GM12878 (cell line): ENCODE measurements at regions not wholly inside any gene's neighbourhood (a gene's known extent, or its start where the extent isn't known, plus 50 kb on each side); places are given as distances from the start of the nearest gene placed in this dataset.

Source experiments
- ATAC-seq: fragments of 200-7000 bp; cut with Tn5 transposase; 3 replicates; pipeline ENCODE4 v1.9.1; 2020; ENCODE audit warnings: mild to moderate bottlenecking, moderate library complexity
- BruUV-seq: library from RNA; stranded (reverse); fragments of 400-500 nt; replicated peaks from 2 replicates; lab custom pipeline; 2021; lab: Mats Ljungman, UMichigan
- CTCF ChIA-PET: fragments of 300-600 bp; sonication (Branson Sonifier 250); formaldehyde crosslinking; extraction: SDS; loops from one replicate; lab custom pipeline; 2021; ENCODE audit warnings: inconsistent platforms; lab: Yijun Ruan, JAX
- POLR2A ChIA-PET: fragments of 350-600 bp; formaldehyde crosslinking; extraction: SDS; loops from one replicate; lab custom pipeline; 2021; ENCODE audit warnings: inconsistent platforms; lab: Charles Lee
- RAD21 ChIA-PET: fragments of 300-600 bp; sonication (Branson Sonifier 250); formaldehyde crosslinking; loops from one replicate; lab custom pipeline; 2023; ENCODE audit warnings: antibody characterized with exemption; ENCODE audit not compliant: unreplicated experiment; lab: Charles Lee
- SMC1A ChIA-PET: fragments of 300-600 bp; sonication (Branson Sonifier 250); formaldehyde crosslinking; loops from one replicate; lab custom pipeline; 2023; ENCODE audit not compliant: unreplicated experiment, uncharacterized antibody; lab: Charles Lee
- DNase-seq: peaks from one replicate; pipeline ENCODE4 v3.0.0-alpha.2; 2011; ENCODE audit warnings: low read depth, low spot score
- FAIRE-seq: peaks from 3 replicates; lab custom pipeline; 2011; peaks lifted over from hg19 to GRCh38; lab: Jason Lieb, UNC
- H2AFZ ChIP-seq: 2 replicates; pipeline ENCODE4 v1.6.0; 2011; ENCODE audit warnings: low read depth, low read length, control low read depth; ENCODE audit not compliant: control insufficient read depth
- H3K27ac ChIP-seq: 2 replicates; pipeline ENCODE4 v1.5.1; 2011; ENCODE audit warnings: control low read depth; ENCODE audit not compliant: control insufficient read depth, insufficient read depth
- H3K27me3 ChIP-seq, 2 experiments: replicated peaks in 1 of 2; 2 replicates each; pipeline versions ENCODE4 v1.6.0 to v1.6.1; 2011; ENCODE audit warnings: low read length in 1 of 2; ENCODE audit not compliant: control insufficient read depth in 2 of 2, insufficient read depth in 2 of 2
- H3K36me3 ChIP-seq, 2 experiments: 2 replicates each; pipeline ENCODE4 v1.5.1; 2011; ENCODE audit warnings: low read length in 1 of 2; ENCODE audit not compliant: control insufficient read depth in 2 of 2, insufficient read depth in 2 of 2
- H3K4me1 ChIP-seq: 2 replicates; pipeline ENCODE4 v1.6.1; 2011; ENCODE audit warnings: mild to moderate bottlenecking, low read length, moderate library complexity, mixed read lengths; ENCODE audit not compliant: control insufficient read depth, insufficient read depth
- H3K4me2 ChIP-seq: 2 replicates; pipeline ENCODE4 v1.6.0; 2011; ENCODE audit warnings: control low read depth; ENCODE audit not compliant: control insufficient read depth, insufficient read depth
- H3K4me3 ChIP-seq: fragments of 200-600 bp; sonication (generic); 2 replicates; pipeline ENCODE4 v1.5.1; 2016
- H3K79me2 ChIP-seq: 2 replicates; pipeline ENCODE4 v1.6.0; 2011; ENCODE audit warnings: low read length; ENCODE audit not compliant: control insufficient read depth, insufficient read depth
- H3K9ac ChIP-seq: 2 replicates; pipeline ENCODE4 v1.8.0; 2011; ENCODE audit warnings: low read length, control low read depth, mixed read lengths; ENCODE audit not compliant: control insufficient read depth, insufficient read depth
- H3K9me3 ChIP-seq: replicated peaks from 3 replicates; pipeline ENCODE4 v1.5.1; 2011; ENCODE audit warnings: mild to moderate bottlenecking, low read length; ENCODE audit not compliant: control insufficient read depth, insufficient read depth
- H4K20me1 ChIP-seq: 2 replicates; pipeline ENCODE4 v1.6.0; 2011; ENCODE audit not compliant: control insufficient read depth, insufficient read depth
- ATF7 ChIP-seq: fragments of 450-650 bp; IDR thresholded peaks from 2 replicates; pipeline ENCODE4 v1.6.1; 2016; ENCODE audit warnings: low read depth, mild to moderate bottlenecking
- CHD2 ChIP-seq: IDR thresholded peaks from 2 replicates; pipeline ENCODE4 v1.6.1; 2011; ENCODE audit warnings: low read depth, low read length, improper control_type of control experiment, borderline replicate concordance
- EP300 ChIP-seq, 2 experiments: fragments of 150-350 bp in 1 of 2; IDR thresholded peaks; 2 replicates each; pipeline ENCODE4 v1.6.1; 2011 to 2012; ENCODE audit warnings: low read depth in 2 of 2, low read length in 2 of 2, borderline replicate concordance in 1 of 2, improper control_type of control experiment in 1 of 2, inconsistent platforms in 1 of 2; ENCODE audit not compliant: control insufficient read depth in 1 of 2
- MEF2B ChIP-seq: fragments of 450-650 bp; IDR thresholded peaks from 2 replicates; pipeline ENCODE4 v1.6.1; 2018; ENCODE audit warnings: mild to moderate bottlenecking, moderate library complexity; ENCODE audit not compliant: partially characterized antibody, poor library complexity, severe bottlenecking
- MTA3 ChIP-seq: IDR thresholded peaks from 2 replicates; pipeline ENCODE4 v1.6.1; 2012; ENCODE audit warnings: low read length, inconsistent platforms, borderline replicate concordance
- MYB ChIP-seq: fragments of 150-350 bp; IDR thresholded peaks from 2 replicates; pipeline ENCODE4 v1.6.1; 2014; ENCODE audit warnings: mild to moderate bottlenecking, low read depth, low read length, borderline replicate concordance
- STAT1 ChIP-seq: fragments of 450-650 bp; conservative IDR thresholded peaks from 2 replicates; pipeline ENCODE4 v1.6.1; 2014; ENCODE audit warnings: antibody characterized with exemption, mild to moderate bottlenecking
- TARDBP ChIP-seq: IDR thresholded peaks from 2 replicates; pipeline ENCODE4 v1.6.1; 2016; ENCODE audit warnings: borderline replicate concordance
- WGBS: methylation state at CpG from one replicate; pipeline ENCODE4 v1.1.6; 2016; ENCODE audit warnings: low lambda C conversion rate; ENCODE audit not compliant: insufficient replicate concordance, insufficient coverage; ENCODE audit errors: missing lambda C conversion rate; 5-methylcytosine and 5-hydroxymethylcytosine counted together
- in situ Hi-C: fragments of 300-500 bp; cut with MboI; formaldehyde crosslinking; loops from 9 replicates; pipeline ENCODE4 v1.14.3; 2018; ENCODE audit warnings: mixed read lengths
- intact Hi-C: fragments of 100-400 bp; cut with micrococcal nuclease; formaldehyde crosslinking; loops from one replicate; pipeline ENCODE4 v1.14.2; 2022; ENCODE audit not compliant: unreplicated experiment
- TF ChIP-seq, protein P1 (sequence below): IDR thresholded peaks from 2 replicates; pipeline ENCODE4 v1.6.1; 2012; ENCODE audit warnings: improper control_type of control experiment, low read depth, low read length; ENCODE audit not compliant: insufficient replicate concordance
- TF ChIP-seq, protein P2 (sequence below): fragments of 450-650 bp; formaldehyde crosslinking; IDR thresholded peaks from 2 replicates; pipeline ENCODE4 v1.4.0; 2022; ENCODE audit warnings: mild to moderate bottlenecking, moderate library complexity
- TF ChIP-seq, protein P3 (sequence below): fragments of 450-650 bp; IDR thresholded peaks from 2 replicates; pipeline ENCODE4 v1.6.1; 2017; ENCODE audit warnings: low read depth, mild to moderate bottlenecking, moderate library complexity

DNA sequence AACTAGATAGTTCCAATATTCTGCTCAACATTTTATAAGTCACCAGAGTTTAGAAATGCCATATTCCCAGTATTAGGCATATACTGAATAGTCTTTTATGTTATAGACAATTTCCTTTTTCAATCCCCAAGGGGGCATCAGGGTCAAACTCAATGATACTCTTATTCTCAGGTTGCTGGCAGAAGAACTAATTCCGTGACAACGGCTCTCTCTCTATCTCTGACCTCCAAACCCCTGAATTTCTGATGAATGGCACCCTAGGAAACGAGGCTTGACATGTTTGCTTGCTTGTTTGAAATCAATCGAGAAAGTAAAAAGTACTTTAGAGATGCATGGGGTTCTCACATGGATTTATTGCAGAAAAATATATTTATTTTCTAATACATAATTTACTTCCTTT lies 160.1 kb downstream of the CASP12 start:
- no peaks in the 10 kb centered on the region for H3K79me2 ChIP-seq
- no peak overlapping the region for H3K4me2 ChIP-seq
- H3K27ac ChIP-seq = no peak overlapping the region
- H3K4me1 ChIP-seq = no peaks in the 10 kb centered on the region
- intact Hi-C loops (no loop called here), in situ Hi-C loops (no loop called here)
- no peak overlapping the region for H2AFZ ChIP-seq
- ATAC-seq (no peak), DNase-seq (no peak), FAIRE-seq (no peak)
- WGBS = 16% methylated on average over 4 of the region's 4 CpGs
- H3K9me3 ChIP-seq = no peaks in the 10 kb centered on the region
- ChIA-PET RAD21 (no interaction called here), SMC1A (no interaction called here), POLR2A (no interaction called here), CTCF (no interaction called here)
- no peak overlapping the region for H3K9ac ChIP-seq
- TF ChIP-seq, protein P1, sequence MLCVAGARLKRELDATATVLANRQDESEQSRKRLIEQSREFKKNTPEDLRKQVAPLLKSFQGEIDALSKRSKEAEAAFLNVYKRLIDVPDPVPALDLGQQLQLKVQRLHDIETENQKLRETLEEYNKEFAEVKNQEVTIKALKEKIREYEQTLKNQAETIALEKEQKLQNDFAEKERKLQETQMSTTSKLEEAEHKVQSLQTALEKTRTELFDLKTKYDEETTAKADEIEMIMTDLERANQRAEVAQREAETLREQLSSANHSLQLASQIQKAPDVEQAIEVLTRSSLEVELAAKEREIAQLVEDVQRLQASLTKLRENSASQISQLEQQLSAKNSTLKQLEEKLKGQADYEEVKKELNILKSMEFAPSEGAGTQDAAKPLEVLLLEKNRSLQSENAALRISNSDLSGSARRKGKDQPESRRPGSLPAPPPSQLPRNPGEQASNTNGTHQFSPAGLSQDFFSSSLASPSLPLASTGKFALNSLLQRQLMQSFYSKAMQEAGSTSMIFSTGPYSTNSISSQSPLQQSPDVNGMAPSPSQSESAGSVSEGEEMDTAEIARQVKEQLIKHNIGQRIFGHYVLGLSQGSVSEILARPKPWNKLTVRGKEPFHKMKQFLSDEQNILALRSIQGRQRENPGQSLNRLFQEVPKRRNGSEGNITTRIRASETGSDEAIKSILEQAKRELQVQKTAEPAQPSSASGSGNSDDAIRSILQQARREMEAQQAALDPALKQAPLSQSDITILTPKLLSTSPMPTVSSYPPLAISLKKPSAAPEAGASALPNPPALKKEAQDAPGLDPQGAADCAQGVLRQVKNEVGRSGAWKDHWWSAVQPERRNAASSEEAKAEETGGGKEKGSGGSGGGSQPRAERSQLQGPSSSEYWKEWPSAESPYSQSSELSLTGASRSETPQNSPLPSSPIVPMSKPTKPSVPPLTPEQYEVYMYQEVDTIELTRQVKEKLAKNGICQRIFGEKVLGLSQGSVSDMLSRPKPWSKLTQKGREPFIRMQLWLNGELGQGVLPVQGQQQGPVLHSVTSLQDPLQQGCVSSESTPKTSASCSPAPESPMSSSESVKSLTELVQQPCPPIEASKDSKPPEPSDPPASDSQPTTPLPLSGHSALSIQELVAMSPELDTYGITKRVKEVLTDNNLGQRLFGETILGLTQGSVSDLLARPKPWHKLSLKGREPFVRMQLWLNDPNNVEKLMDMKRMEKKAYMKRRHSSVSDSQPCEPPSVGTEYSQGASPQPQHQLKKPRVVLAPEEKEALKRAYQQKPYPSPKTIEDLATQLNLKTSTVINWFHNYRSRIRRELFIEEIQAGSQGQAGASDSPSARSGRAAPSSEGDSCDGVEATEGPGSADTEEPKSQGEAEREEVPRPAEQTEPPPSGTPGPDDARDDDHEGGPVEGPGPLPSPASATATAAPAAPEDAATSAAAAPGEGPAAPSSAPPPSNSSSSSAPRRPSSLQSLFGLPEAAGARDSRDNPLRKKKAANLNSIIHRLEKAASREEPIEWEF = no peak
- TF ChIP-seq CHD2 (no peak), TARDBP (no peak), STAT1 (no peak), MEF2B (no peak), MTA3 (no peak), MYB (no peak), EP300 (IDR thresholded peaks at IDR 0.05; ENCODE audit: borderline replicate concordance in 1 of 2, control insufficient read depth in 1 of 2, low read depth in 2 of 2, low read length in 2 of 2) (no peak), ATF7 (no peak)
- TF ChIP-seq, protein P2, sequence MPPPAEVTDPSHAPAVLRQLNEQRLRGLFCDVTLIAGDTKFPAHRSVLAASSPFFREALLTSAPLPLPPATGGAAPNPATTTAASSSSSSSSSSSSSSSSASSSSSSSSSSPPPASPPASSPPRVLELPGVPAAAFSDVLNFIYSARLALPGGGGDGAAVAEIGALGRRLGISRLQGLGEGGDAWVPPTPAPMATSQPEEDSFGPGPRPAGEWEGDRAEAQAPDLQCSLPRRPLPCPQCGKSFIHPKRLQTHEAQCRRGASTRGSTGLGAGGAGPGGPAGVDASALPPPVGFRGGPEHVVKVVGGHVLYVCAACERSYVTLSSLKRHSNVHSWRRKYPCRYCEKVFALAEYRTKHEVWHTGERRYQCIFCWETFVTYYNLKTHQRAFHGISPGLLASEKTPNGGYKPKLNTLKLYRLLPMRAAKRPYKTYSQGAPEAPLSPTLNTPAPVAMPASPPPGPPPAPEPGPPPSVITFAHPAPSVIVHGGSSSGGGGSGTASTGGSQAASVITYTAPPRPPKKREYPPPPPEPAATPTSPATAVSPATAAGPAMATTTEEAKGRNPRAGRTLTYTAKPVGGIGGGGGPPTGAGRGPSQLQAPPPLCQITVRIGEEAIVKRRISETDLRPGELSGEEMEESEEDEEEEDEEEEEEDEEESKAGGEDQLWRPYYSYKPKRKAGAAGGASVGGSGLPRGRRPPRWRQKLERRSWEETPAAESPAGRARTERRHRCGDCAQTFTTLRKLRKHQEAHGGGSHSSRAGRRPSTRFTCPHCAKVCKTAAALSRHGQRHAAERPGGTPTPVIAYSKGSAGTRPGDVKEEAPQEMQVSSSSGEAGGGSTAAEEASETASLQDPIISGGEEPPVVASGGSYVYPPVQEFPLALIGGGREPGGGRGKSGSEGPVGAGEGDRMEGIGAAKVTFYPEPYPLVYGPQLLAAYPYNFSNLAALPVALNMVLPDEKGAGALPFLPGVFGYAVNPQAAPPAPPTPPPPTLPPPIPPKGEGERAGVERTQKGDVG = no peak
- TF ChIP-seq, protein P3, sequence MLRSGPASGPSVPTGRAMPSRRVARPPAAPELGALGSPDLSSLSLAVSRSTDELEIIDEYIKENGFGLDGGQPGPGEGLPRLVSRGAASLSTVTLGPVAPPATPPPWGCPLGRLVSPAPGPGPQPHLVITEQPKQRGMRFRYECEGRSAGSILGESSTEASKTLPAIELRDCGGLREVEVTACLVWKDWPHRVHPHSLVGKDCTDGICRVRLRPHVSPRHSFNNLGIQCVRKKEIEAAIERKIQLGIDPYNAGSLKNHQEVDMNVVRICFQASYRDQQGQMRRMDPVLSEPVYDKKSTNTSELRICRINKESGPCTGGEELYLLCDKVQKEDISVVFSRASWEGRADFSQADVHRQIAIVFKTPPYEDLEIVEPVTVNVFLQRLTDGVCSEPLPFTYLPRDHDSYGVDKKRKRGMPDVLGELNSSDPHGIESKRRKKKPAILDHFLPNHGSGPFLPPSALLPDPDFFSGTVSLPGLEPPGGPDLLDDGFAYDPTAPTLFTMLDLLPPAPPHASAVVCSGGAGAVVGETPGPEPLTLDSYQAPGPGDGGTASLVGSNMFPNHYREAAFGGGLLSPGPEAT = no peak
- no TSS peak for BruUV-seq
- no peaks in the 10 kb centered on the region for H3K27me3 ChIP-seq
- no peak overlapping the region for H3K4me3 ChIP-seq
- H3K36me3 ChIP-seq = no peaks in the 10 kb centered on the region
- no peaks in the 10 kb centered on the region for H4K20me1 ChIP-seq
